RWPE2 (cell line): ENCODE measurements at regions not wholly inside any gene's neighbourhood (a gene's known extent, or its start where the extent isn't known, plus 50 kb on each side); places are given as distances from the start of the nearest gene placed in this dataset.

ENCODE experiments used
- ATAC-seq: fragments of 200-7000 bp; cut with Tn5 transposase; 3 replicates; pipeline ENCODE4 v1.9.1; 2021; ENCODE audit warnings: low read depth
- DNase-seq: peaks from one replicate; pipeline ENCODE4 v3.0.0-alpha.2; 2020; ENCODE audit warnings: low spot score
- H3K27ac ChIP-seq: fragments of 450-650 bp; 2 replicates; pipeline ENCODE4 v1.5.1; 2017; ENCODE audit warnings: mild to moderate bottlenecking; ENCODE audit not compliant: poor library complexity, severe bottlenecking
- H3K27me3 ChIP-seq: fragments of 250-450 bp; sonication (Bioruptor Pico); 2 replicates; pipeline ENCODE4 v1.5.1; 2021; ENCODE audit warnings: mild to moderate bottlenecking, moderate library complexity; ENCODE audit not compliant: insufficient read depth, poor library complexity, severe bottlenecking
- H3K36me3 ChIP-seq: fragments of 250-450 bp; sonication (Bioruptor Pico); 2 replicates; pipeline ENCODE4 v1.5.1; 2020; ENCODE audit warnings: low read depth, mild to moderate bottlenecking, moderate library complexity
- H3K4me1 ChIP-seq: fragments of 250-450 bp; sonication (Bioruptor Pico); 2 replicates; pipeline ENCODE4 v1.5.1; 2021; ENCODE audit warnings: mild to moderate bottlenecking, moderate library complexity; ENCODE audit not compliant: insufficient read depth, poor library complexity, severe bottlenecking
- H3K4me3 ChIP-seq: fragments of 250-450 bp; sonication (Bioruptor Pico); 2 replicates; pipeline ENCODE4 v1.5.1; 2021; ENCODE audit warnings: mild to moderate bottlenecking, moderate library complexity; ENCODE audit not compliant: severe bottlenecking
- H3K9me3 ChIP-seq: fragments of 250-450 bp; sonication (Bioruptor Pico); 2 replicates; pipeline ENCODE4 v1.5.1; 2021; ENCODE audit warnings: mild to moderate bottlenecking, moderate library complexity; ENCODE audit not compliant: severe bottlenecking
- CTCF ChIP-seq: fragments of 450-650 bp; IDR thresholded peaks from one replicate; pipeline ENCODE4 v1.5.1; 2017; ENCODE audit warnings: mild to moderate bottlenecking, moderate library complexity; ENCODE audit not compliant: poor library complexity, severe bottlenecking

GRCh38 chr4:156242390-156242789 is 288.7 kb upstream of the CTSO start:
- no peak for DNase-seq
- Histone ChIP-seq H3K4me3 (no peak overlapping the region), H3K27ac (no peak overlapping the region), H3K27me3 (no peaks in the 10 kb centered on the region), H3K9me3 (no peaks in the 10 kb centered on the region), H3K4me1 (no peaks in the 10 kb centered on the region), H3K36me3 (no peaks in the 10 kb centered on the region)
- TF ChIP-seq CTCF: no peak
- no peak for ATAC-seq

GRCh38 chr4:156241896-156242295 is 288.2 kb upstream of the CTSO start:
- TF ChIP-seq CTCF: no peak
- Histone ChIP-seq H3K27ac (no peak overlapping the region), H3K27me3 (no peaks in the 10 kb centered on the region), H3K36me3 (no peaks in the 10 kb centered on the region), H3K9me3 (no peaks in the 10 kb centered on the region), H3K4me1 (no peaks in the 10 kb centered on the region), H3K4me3 (no peak overlapping the region)
- DNase-seq (no peak), ATAC-seq (no peak)

GRCh38 chr4:156238171-156238570 is 284.5 kb upstream of the CTSO start:
- H3K4me3 ChIP-seq: no peak overlapping the region
- no peaks in the 10 kb centered on the region for H3K27me3 ChIP-seq
- ATAC-seq (no peak), DNase-seq (no peak)
- H3K36me3 ChIP-seq: no peaks in the 10 kb centered on the region
- H3K9me3 ChIP-seq: no peaks in the 10 kb centered on the region
- TF ChIP-seq CTCF: no peak
- H3K27ac ChIP-seq: no peak overlapping the region
- H3K4me1 ChIP-seq: no peaks in the 10 kb centered on the region

- no peaks in the 10 kb centered on the region for H3K4me1 ChIP-seq
- H3K4me3 ChIP-seq: no peak overlapping the region
- no peak for TF ChIP-seq CTCF
- DNase-seq (no peak), ATAC-seq (no peak)
- H3K27ac ChIP-seq: no peak overlapping the region
- H3K9me3 ChIP-seq: no peaks in the 10 kb centered on the region
- H3K36me3 ChIP-seq: no peaks in the 10 kb centered on the region
- H3K27me3 ChIP-seq: no peaks in the 10 kb centered on the region
Measured at GRCh38 chr4:156237231-156237630, 283.6 kb upstream of the CTSO start.

GRCh38 chr4:156230176-156230575 is 276.5 kb upstream of the CTSO start:
- no peak for DNase-seq
- H3K27ac ChIP-seq: no peak overlapping the region

More at GRCh38 chr4:156230176-156230575, 276.5 kb upstream of the CTSO start:
- no peak for ATAC-seq
- H3K9me3 ChIP-seq: no peaks in the 10 kb centered on the region
- no peak overlapping the region for H3K4me3 ChIP-seq
- no peaks in the 10 kb centered on the region for H3K4me1 ChIP-seq
- no peaks in the 10 kb centered on the region for H3K36me3 ChIP-seq
- no peak for TF ChIP-seq CTCF
- H3K27me3 ChIP-seq: no peaks in the 10 kb centered on the region
